Tongue (tissue), 1 donor: ENCODE measurements at regions not wholly inside any gene's neighbourhood (a gene's known extent, or its start where the extent isn't known, plus 50 kb on each side); places are given as distances from the start of the nearest gene placed in this dataset.

Experiments used
- DNase-seq: peaks from one replicate; pipeline ENCODE4 v3.0.0-alpha.2; 2015

- no peak for DNase-seq
These were observed 623.2 kb downstream of the SQOR start for GRCh38 chr15:46258056-46258455.

- no peak for DNase-seq
These were observed 626.1 kb downstream of the SQOR start for GRCh38 chr15:46260937-46261336.

- DNase-seq = no peak
These were observed 631.0 kb downstream of the SQOR start for GRCh38 chr15:46265664-46266347.

- DNase-seq = no peak
These were observed 631.8 kb downstream of the SQOR start for GRCh38 chr15:46266661-46267060.

- no peak for DNase-seq
These were observed 635.8 kb downstream of the SQOR start for GRCh38 chr15:46270481-46271147.

GRCh38 chr15:46275701-46276100 lies 640.9 kb downstream of the SQOR start:
- no peak for DNase-seq

GRCh38 chr15:46277451-46277850 lies 642.6 kb downstream of the SQOR start:
- no peak for DNase-seq

GRCh38 chr15:46278062-46278461 lies 643.2 kb downstream of the SQOR start:
- peak; percentile 55 for DNase-seq

- DNase-seq = peak; percentile 66
These were observed 643.8 kb downstream of the SQOR start for GRCh38 chr15:46278486-46279090.

GRCh38 chr15:46280762-46281542 lies 646.1 kb downstream of the SQOR start:
- peak; percentile 20 for DNase-seq

GRCh38 chr15:46293550-46293949 lies 658.7 kb downstream of the SQOR start:
- no peak for DNase-seq

GRCh38 chr15:46296002-46296401 lies 661.2 kb downstream of the SQOR start:
- no peak for DNase-seq

GRCh38 chr15:46296797-46297196 lies 662.0 kb downstream of the SQOR start:
- no peak for DNase-seq

GRCh38 chr15:46297766-46298165 lies 662.9 kb downstream of the SQOR start:
- DNase-seq = no peak

GRCh38 chr15:46300716-46301115 lies 665.9 kb downstream of the SQOR start:
- no peak for DNase-seq

- DNase-seq = peak; percentile 18
These were observed 666.5 kb downstream of the SQOR start for GRCh38 chr15:46301291-46301690.

- no peak for DNase-seq
These were observed 667.0 kb downstream of the SQOR start for GRCh38 chr15:46301826-46302225.

GRCh38 chr15:46304321-46304720 lies 669.5 kb downstream of the SQOR start:
- no peak for DNase-seq

GRCh38 chr15:46307746-46308145 lies 672.9 kb downstream of the SQOR start:
- DNase-seq = peak; percentile 12

GRCh38 chr15:46309914-46310313 lies 675.1 kb downstream of the SQOR start:
- DNase-seq = no peak

GRCh38 chr15:46312133-46312740 lies 677.4 kb downstream of the SQOR start:
- peak; percentile 89 for DNase-seq

GRCh38 chr15:46315434-46315833 lies 680.6 kb downstream of the SQOR start:
- no peak for DNase-seq
